Activated naive CD8-positive, alpha-beta T cell treated with anti-CD3 and anti-CD28 coated beads, Interleukin-2, amount 50 U/mL, for 24 hours (primary cell): ENCODE measurements at regions not wholly inside any gene's neighbourhood (a gene's known extent, or its start where the extent isn't known, plus 50 kb on each side); places are given as distances from the start of the nearest gene placed in this dataset.

Source experiments
- ATAC-seq: fragments of 150-1000 bp; cut with Tn5 transposase; one replicate; pipeline ENCODE4 v1.10.0; 2021
- DNase-seq: peaks from one replicate; pipeline ENCODE4 v3.0.0; 2021
- H3K27ac Mint-ChIP-seq: one replicate; pipeline ENCODE4 v1.8.0; 2021; ENCODE audit warnings: mild to moderate bottlenecking, mixed read lengths
- H3K27me3 Mint-ChIP-seq: one replicate; pipeline ENCODE4 v1.8.0; 2021; ENCODE audit warnings: mixed read lengths
- H3K36me3 Mint-ChIP-seq: one replicate; pipeline ENCODE4 v1.8.0; 2021; ENCODE audit warnings: low read depth, mixed read lengths
- H3K4me1 Mint-ChIP-seq: one replicate; pipeline ENCODE4 v1.8.0; 2021; ENCODE audit warnings: mixed read lengths
- H3K4me3 Mint-ChIP-seq: one replicate; pipeline ENCODE4 v1.8.0; 2021; ENCODE audit warnings: mild to moderate bottlenecking, moderate library complexity, mixed read lengths
- H3K9me3 Mint-ChIP-seq: one replicate; pipeline ENCODE4 v1.8.0; 2021; ENCODE audit warnings: mixed read lengths

GRCh38 chr4:179530958-179531357 lies 2088.7 kb upstream of the AGA start:
- no peaks in the 10 kb centered on the region for H3K27me3 Mint-ChIP-seq
- peaks cover 14% of the 10 kb centered on the region for H3K9me3 Mint-ChIP-seq
- no peaks in the 10 kb centered on the region for H3K36me3 Mint-ChIP-seq

GRCh38 chr4:179536694-179537093 lies 2094.5 kb upstream of the AGA start:
- Mint-ChIP-seq H3K4me1 (no peaks in the 10 kb centered on the region), H3K9me3 (peaks cover 4% of the 10 kb centered on the region), H3K27ac (no peak overlapping the region), H3K4me3 (no peak overlapping the region), H3K27me3 (no peaks in the 10 kb centered on the region), H3K36me3 (no peaks in the 10 kb centered on the region)
- DNase-seq (no peak), ATAC-seq (no peak)

More at GRCh38 chr4:179530958-179531357, 2088.7 kb upstream of the AGA start:
- Mint-ChIP-seq H3K27ac (no peak overlapping the region), H3K4me3 (no peak overlapping the region), H3K4me1 (no peaks in the 10 kb centered on the region)
- DNase-seq (no peak), ATAC-seq (no peak)

- H3K4me3 Mint-ChIP-seq = no peak overlapping the region
These were observed 2097.4 kb upstream of the AGA start for GRCh38 chr4:179539641-179540040.

GRCh38 chr4:179543771-179544170 lies 2101.5 kb upstream of the AGA start:
- no peak for ATAC-seq
- H3K27ac Mint-ChIP-seq = no peak overlapping the region
- no peaks in the 10 kb centered on the region for H3K4me1 Mint-ChIP-seq
- H3K9me3 Mint-ChIP-seq = peaks cover 33% of the 10 kb centered on the region
- DNase-seq = no peak
- H3K36me3 Mint-ChIP-seq = no peaks in the 10 kb centered on the region
- no peak overlapping the region for H3K4me3 Mint-ChIP-seq
- H3K27me3 Mint-ChIP-seq = no peaks in the 10 kb centered on the region

More at GRCh38 chr4:179539641-179540040, 2097.4 kb upstream of the AGA start:
- H3K36me3 Mint-ChIP-seq = no peaks in the 10 kb centered on the region
- no peak for ATAC-seq
- no peak overlapping the region for H3K27ac Mint-ChIP-seq
- H3K4me1 Mint-ChIP-seq = no peaks in the 10 kb centered on the region
- no peak for DNase-seq
- peaks cover 12% of the 10 kb centered on the region for H3K9me3 Mint-ChIP-seq
- no peaks in the 10 kb centered on the region for H3K27me3 Mint-ChIP-seq

GRCh38 chr4:179544496-179544895 lies 2102.3 kb upstream of the AGA start:
- ATAC-seq (no peak), DNase-seq (no peak)
- Mint-ChIP-seq H3K36me3 (no peaks in the 10 kb centered on the region), H3K27ac (no peak overlapping the region), H3K4me3 (no peak overlapping the region), H3K9me3 (peaks cover 33% of the 10 kb centered on the region), H3K27me3 (no peaks in the 10 kb centered on the region), H3K4me1 (no peaks in the 10 kb centered on the region)

DNA sequence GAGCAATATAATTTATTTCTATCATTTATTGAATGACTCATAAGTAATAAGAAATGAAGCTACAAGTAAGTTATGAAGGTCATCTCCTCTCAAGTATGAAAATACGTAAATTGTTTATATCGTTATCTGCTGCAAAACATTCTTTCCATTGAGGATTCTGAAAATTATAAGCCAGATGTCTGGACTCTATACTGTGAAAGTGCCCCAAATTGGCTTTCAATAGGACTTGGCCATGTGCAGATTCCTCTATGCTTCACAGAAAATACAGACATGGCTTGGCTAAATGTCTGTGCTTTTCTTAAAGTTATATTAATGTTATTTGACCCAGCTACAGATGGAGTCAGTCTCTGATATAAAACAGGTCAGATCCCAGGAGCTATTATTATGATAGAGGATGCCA lies 2109.9 kb upstream of the AGA start:
- no peaks in the 10 kb centered on the region for H3K4me1 Mint-ChIP-seq
- H3K9me3 Mint-ChIP-seq = peaks cover 30% of the 10 kb centered on the region
- no peak overlapping the region for H3K27ac Mint-ChIP-seq
- no peaks in the 10 kb centered on the region for H3K27me3 Mint-ChIP-seq
- no peak overlapping the region for H3K4me3 Mint-ChIP-seq
- no peak for ATAC-seq
- no peaks in the 10 kb centered on the region for H3K36me3 Mint-ChIP-seq
- no peak for DNase-seq

- Mint-ChIP-seq H3K4me1 (no peaks in the 10 kb centered on the region), H3K4me3 (no peak overlapping the region), H3K36me3 (no peaks in the 10 kb centered on the region), H3K9me3 (peaks cover 39% of the 10 kb centered on the region), H3K27ac (no peak overlapping the region), H3K27me3 (no peaks in the 10 kb centered on the region)
- DNase-seq = no peak
- ATAC-seq = no peak
These were observed 2121.5 kb upstream of the AGA start for GRCh38 chr4:179563741-179564140.

DNA sequence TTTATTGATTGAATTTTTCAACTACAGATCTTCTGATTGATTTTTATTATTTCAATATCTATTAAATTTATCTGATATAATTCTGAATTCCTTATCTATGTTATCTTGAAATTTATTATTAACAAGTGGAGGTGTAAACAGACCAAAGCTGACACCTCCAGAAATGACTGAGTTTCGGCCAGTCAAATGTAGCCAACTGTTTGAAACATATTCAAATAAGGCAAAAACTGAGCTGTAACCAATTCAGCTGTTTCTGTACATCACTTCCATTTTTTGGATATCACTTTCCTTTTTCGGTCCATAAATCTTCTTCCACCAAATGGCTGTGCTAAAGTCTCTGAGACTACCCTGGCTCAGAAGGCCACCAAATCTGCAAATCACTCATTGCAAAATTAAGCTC lies 2127.3 kb upstream of the AGA start:
- peaks cover 30% of the 10 kb centered on the region for H3K9me3 Mint-ChIP-seq
- no peaks in the 10 kb centered on the region for H3K4me1 Mint-ChIP-seq
- H3K27ac Mint-ChIP-seq = no peak overlapping the region
- no peaks in the 10 kb centered on the region for H3K27me3 Mint-ChIP-seq
- H3K4me3 Mint-ChIP-seq = no peak overlapping the region
- DNase-seq (no peak), ATAC-seq (no peak)
- H3K36me3 Mint-ChIP-seq = no peaks in the 10 kb centered on the region

- no peak for ATAC-seq
- Mint-ChIP-seq H3K9me3 (peaks cover 21% of the 10 kb centered on the region), H3K4me3 (no peak overlapping the region), H3K36me3 (no peaks in the 10 kb centered on the region), H3K27me3 (no peaks in the 10 kb centered on the region), H3K4me1 (no peaks in the 10 kb centered on the region), H3K27ac (no peak overlapping the region)
- DNase-seq = no peak
These were observed 2140.1 kb upstream of the AGA start for GRCh38 chr4:179582164-179582905.

GRCh38 chr4:179583221-179583620 lies 2141.0 kb upstream of the AGA start:
- H3K27ac Mint-ChIP-seq = no peak overlapping the region

GRCh38 chr4:179584101-179584500 lies 2141.9 kb upstream of the AGA start:
- Mint-ChIP-seq H3K27ac (no peak overlapping the region), H3K4me3 (no peak overlapping the region), H3K36me3 (no peaks in the 10 kb centered on the region), H3K4me1 (no peaks in the 10 kb centered on the region), H3K27me3 (no peaks in the 10 kb centered on the region), H3K9me3 (peaks cover 10% of the 10 kb centered on the region)
- ATAC-seq = no peak
- DNase-seq = no peak

More at GRCh38 chr4:179583221-179583620, 2141.0 kb upstream of the AGA start:
- H3K9me3 Mint-ChIP-seq = peaks cover 18% of the 10 kb centered on the region
- H3K36me3 Mint-ChIP-seq = no peaks in the 10 kb centered on the region
- DNase-seq = no peak
- no peak overlapping the region for H3K4me3 Mint-ChIP-seq
- ATAC-seq = no peak
- H3K27me3 Mint-ChIP-seq = no peaks in the 10 kb centered on the region
- H3K4me1 Mint-ChIP-seq = no peaks in the 10 kb centered on the region

GRCh38 chr4:179585761-179586160 lies 2143.5 kb upstream of the AGA start:
- Mint-ChIP-seq H3K36me3 (no peaks in the 10 kb centered on the region), H3K9me3 (peaks cover 8% of the 10 kb centered on the region), H3K4me1 (no peaks in the 10 kb centered on the region), H3K4me3 (no peak overlapping the region), H3K27ac (no peak overlapping the region), H3K27me3 (no peaks in the 10 kb centered on the region)
- ATAC-seq = no peak
- DNase-seq = no peak

DNA sequence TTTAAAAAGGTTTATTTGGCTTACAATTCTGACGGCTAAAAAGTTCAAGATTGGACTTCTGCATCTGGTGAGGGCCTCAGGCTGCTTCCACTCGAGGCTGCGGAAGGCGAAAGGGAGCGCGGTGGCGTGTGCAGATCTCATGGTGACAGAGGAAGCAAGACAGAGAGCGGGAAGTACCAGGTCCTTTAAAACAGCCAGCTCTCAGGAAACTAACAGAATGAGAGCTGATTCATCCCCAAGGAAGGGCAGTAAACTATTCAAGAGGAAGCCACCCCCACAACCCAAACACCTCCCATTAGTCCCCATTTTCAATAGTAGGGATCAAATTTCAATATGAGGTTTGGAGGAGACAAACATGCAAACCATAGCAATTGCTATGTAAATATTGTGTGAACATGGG lies 2144.2 kb upstream of the AGA start:
- DNase-seq (no peak), ATAC-seq (no peak)
- no peaks in the 10 kb centered on the region for H3K4me1 Mint-ChIP-seq
- no peak overlapping the region for H3K27ac Mint-ChIP-seq
- no peak overlapping the region for H3K4me3 Mint-ChIP-seq
- H3K9me3 Mint-ChIP-seq = peaks cover 8% of the 10 kb centered on the region
- no peaks in the 10 kb centered on the region for H3K27me3 Mint-ChIP-seq
- H3K36me3 Mint-ChIP-seq = no peaks in the 10 kb centered on the region

DNA sequence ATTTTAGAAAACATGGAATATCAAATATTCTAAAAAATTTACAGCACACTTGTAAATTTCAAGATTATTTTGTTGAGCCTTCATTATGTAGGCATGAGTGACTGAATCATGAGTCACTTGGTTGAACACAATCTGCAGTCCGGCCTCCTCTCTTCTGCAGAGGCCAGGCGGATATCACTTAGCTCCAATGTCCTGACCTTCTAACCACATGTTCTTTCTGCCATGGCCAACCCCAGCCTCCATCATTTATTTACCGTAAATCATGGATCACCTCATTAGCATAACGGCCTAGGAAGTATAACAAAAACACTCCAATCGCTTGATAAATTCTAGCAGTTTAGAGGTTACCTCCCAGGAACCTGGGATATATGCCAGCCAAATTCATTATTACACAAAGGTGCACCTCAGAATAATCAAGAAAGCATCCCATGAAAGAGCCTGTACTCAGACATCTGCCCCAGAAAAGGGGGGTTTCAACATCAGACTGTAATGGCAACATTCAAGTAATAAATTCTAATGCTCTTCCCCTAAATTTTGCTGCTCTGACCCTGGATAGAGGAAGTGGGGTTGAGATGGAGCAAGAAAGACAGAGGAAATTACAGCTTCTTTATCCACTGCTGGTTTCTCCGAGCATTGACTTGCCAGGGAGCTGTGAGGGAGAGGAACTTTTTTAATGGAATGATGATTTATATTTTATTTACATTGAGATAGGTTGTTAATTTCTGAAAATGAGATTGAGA lies 2153.6 kb upstream of the AGA start:
- Mint-ChIP-seq H3K9me3 (no peaks in the 10 kb centered on the region), H3K27me3 (no peaks in the 10 kb centered on the region), H3K27ac (no peak overlapping the region), H3K4me3 (no peak overlapping the region), H3K36me3 (no peaks in the 10 kb centered on the region), H3K4me1 (no peaks in the 10 kb centered on the region)
- ATAC-seq (no peak), DNase-seq (no peak)

GRCh38 chr4:179596621-179597020 lies 2154.4 kb upstream of the AGA start:
- Mint-ChIP-seq H3K4me1 (no peaks in the 10 kb centered on the region), H3K4me3 (no peak overlapping the region), H3K36me3 (no peaks in the 10 kb centered on the region), H3K27me3 (no peaks in the 10 kb centered on the region), H3K9me3 (no peaks in the 10 kb centered on the region), H3K27ac (no peak overlapping the region)
- DNase-seq = no peak
- no peak for ATAC-seq
